GM21529 (cell line): ENCODE measurements at regions not wholly inside any gene's neighbourhood (a gene's known extent, or its start where the extent isn't known, plus 50 kb on each side); places are given as distances from the start of the nearest gene placed in this dataset.
A peak's percentile ranks its signal among the peaks of the same experiment; 100 is the strongest.

ENCODE experiments used
- ATAC-seq: cut with Tn5 transposase; IDR thresholded peaks from one replicate; pipeline ENCODE4 v1.9.1; 2021; ENCODE audit not compliant: unreplicated experiment

GRCh38 chr10:78292250-78292981 is 258.8 kb downstream of the RPS24 start:
- ATAC-seq, result no peak

DNA sequence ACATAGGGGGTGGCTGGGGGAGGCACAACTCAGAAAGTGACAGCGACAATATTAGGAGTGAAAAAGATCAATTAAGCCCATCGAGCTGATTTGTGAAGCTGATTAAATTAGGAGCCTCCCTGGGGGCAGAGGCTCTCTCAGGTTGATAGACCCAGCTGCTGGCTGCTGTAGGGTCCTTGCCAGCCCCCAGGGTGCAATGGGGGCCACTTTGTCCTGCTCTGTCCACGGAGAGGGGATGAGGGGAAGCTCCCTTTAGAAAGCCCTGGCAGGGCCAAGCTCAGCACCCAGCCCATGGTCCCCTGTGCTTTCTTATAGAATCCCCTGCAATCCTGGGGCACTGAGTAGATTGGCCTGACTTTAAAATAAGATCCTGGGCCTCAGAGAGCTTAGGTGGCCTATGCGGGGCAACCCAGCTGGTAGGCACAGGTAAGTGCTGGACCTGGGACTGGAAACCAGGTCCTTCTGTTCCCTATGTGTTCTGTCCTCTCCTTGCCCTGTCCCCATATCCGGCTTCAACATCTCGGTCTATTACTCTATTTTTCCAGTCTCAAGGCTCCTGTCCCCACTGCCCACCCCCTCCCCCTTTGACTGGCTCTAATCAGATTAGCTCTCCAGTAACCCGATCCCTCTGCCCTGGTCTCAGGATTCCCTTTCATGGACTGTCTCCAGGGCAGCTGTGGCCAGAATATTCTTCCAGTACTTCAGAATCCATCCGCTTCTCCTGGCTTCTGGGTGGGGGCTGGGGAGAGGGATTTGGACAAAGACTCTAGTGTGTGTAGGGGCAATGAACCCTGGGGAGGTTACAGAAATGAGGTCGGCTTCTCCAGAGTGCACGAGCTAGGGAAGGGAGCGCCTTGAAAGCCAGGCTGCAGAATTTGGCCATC is 259.6 kb downstream of the RPS24 start:
- no peak for ATAC-seq

GRCh38 chr10:78295242-78295641 is 261.6 kb downstream of the RPS24 start:
- no peak for ATAC-seq

- no peak for ATAC-seq
These were observed 263.1 kb downstream of the RPS24 start for GRCh38 chr10:78296785-78297184.

GRCh38 chr10:78297997-78298396 is 264.3 kb downstream of the RPS24 start:
- no peak for ATAC-seq

DNA sequence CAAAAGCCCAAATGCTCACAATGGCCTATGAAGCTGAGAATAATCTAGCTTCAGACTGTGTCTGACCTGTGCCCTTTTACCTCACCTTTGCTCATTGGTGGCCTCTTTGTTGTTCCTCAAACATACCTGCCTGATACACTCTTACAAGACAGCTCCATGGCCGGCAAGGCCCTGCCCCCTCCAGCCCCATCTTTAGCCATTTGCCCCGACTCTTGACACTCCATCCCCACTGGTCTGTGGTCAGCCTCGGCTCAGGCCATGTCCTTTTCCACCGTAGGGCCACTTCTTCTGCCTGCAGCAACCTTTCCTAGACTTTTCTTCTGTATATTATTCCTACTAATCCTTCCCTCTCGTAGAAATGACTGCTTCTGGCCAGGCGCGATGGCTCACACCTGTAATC is 265.2 kb downstream of the RPS24 start:
- ATAC-seq, result no peak

DNA sequence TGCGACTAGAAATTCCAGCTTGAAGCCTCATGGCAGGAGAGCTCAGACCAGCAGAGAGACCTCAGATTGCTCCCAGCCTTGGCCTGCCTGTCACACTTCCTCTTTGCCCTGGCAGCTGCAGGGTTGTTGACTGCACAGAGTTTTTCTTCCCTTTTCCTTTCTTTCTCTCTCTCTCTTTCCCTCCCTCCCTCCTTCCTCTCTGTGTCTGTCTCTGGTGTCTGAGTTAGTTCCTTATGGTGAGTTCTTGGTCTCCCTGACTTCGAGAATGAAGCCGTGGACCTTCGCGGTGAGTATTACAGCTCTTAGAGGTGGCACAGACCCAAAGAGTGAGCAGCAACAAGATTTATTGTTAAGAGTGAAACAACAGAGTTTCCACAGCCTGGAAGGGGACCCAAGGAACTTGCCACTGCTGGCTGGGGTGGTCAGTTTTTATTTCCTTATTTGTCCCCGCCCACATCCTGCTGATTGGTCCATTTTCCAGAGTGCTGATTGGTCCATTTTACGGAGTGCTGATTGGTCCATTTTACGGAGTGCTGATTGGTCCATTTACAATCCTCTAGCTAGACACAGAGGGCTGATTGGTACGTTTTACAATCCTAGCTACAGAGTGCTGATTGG is 266.3 kb downstream of the RPS24 start:
- ATAC-seq, result no peak

DNA sequence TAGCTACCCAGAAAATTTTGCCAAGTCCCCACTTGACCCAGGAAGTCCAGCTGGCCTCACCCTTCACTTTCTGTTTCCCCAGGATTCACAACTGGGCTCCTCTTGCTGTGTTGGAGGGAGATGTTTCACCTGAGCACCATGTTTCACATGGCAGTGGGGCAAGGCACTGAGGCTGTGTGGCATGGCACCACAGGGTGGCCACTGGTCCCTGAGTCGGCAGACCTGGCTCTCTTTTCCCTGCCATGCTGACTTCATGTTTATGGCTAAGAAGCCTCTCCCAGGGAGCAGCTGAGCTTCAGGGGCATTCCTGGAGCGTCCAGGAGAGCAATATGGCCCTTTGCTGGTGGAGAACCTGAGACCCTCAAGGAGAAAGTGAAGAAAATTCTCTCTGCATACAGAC is 266.9 kb downstream of the RPS24 start:
- ATAC-seq, result no peak

DNA sequence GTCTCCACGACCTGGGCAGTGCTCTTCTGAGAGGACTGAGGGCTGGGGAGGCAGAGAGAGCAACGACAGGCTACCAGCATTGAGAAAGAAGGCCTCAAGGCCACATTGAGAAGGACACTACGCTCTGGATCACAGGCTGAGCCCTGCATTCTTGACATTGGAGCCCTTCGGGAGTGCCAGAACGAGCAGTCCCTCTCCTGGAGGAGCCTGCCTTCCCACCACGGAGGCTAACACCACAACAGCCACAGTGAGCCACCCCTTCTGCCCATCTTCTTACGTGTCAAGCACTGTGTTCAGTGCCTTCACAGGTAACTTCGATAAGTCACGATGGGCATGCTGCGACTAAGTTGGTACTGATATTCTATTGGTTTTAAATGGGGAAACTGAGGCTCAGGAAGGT is 267.8 kb downstream of the RPS24 start:
- no peak for ATAC-seq

GRCh38 chr10:78301891-78302738 is 268.5 kb downstream of the RPS24 start:
- no peak for ATAC-seq

DNA sequence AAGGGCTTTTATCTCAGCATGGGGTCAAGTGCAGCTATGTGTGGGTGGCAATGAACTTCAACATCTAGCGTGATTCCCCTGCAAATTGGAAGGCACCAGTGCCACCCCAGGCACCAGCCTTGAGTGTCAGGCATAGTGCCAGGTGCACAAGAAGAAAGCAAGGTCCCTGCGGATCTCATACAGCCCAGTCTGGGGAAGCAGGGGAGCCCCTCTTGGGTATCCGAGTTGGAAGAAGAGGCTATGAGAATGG is 269.0 kb downstream of the RPS24 start:
- no peak for ATAC-seq

GRCh38 chr10:78302989-78303854 is 269.6 kb downstream of the RPS24 start:
- peak; percentile 76 for ATAC-seq

DNA sequence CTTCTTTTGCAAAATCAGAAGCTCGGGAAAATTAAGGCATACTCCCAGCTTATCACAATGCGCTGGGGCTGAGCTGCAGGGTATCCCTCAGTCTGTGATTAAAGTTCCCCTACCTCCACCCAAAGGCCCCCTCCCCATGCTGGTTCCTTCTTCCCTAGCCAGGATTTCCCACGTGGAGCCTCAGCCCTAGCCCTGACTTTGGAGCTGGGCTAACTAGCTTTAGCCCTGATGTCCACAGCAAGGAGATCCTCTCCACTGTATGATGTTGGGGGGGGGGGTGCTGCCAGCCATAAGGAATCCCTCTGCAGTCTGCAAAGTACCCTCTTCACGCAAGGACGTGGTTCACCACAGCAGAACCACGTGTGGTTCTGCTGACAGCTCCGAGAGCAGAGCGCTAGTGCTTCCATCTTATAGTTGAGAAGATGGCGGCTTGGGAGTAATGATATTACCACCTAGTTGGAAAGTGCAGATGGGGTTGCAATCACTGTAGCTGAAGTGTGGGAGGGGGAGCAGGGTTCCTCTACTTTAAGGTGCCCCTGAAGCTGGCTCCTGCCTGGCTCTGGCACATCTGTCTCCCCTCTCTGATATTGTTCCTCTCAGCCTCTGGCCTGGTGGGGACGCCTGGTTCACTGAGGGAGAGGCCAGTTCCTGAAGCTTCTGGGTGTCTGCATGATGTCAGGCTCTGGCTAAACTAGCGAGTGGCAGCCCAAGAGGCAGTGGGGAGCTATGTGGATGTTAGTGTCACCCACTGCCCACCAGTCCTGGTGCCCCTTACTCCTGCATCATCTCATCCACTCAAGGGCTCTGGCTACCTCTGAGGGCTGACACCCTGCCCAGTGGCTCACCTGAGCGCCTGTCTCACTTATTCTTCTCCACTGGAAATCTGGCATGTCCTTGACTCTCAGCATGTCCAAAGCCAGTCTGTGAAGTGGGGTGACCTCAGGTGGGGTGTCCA is 270.7 kb downstream of the RPS24 start:
- ATAC-seq, result no peak

GRCh38 chr10:78305311-78305710 is 271.6 kb downstream of the RPS24 start:
- no peak for ATAC-seq

- ATAC-seq, result no peak
These were observed 272.7 kb downstream of the RPS24 start for GRCh38 chr10:78306358-78306757.

DNA sequence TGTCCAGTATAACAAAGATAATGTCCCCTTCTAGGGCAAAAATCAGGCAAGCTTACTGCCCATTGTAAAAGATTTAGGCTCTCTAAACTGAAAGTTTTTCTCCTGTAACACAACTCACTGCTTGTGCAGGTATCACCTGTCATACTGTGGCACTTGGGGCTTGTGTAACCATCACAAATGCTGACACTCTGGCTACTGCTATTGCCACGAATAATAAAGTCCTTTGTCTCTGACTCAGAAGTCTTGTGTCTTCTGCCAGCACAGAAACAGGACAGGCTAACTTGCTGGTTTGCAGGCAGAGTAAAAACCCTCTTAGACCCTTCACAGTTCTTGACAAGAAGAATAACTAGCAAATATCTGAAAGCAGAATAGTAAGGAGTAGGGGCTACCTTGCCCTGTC is 273.9 kb downstream of the RPS24 start:
- no peak for ATAC-seq

DNA sequence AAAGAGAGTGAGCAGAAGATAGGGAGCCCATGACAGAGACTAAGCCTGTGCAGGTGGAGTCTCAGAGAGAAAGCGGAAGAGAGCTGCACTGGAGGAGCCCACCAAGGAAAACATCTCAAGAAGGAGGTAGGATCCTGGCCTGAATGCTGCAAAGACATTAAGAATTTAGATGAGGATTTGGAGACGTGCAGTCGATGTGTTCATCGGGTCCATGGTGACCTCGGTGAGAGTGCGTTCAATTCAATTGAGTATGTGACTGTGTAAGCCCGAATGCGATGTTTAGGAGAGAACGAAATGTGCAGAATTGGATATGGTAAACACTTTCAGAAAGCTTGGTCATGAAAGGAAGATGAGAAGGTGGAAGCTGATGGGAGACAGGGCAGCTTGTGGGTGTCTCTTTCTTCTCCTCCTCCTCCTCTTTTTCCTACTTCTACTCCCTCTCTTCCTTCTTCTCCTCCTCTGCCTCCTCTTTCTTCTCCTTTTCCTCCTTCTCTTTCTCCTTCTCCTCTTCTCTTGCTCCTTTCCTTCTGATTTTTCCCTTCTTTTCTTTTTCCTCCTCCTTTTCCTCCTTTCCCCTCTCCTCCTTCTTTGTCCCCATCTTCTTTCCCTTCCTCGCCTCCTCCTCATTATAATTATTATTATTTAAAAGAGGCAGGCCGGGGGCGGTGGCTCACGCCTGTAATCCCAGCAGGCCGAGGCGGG is 276.0 kb downstream of the RPS24 start:
- no peak for ATAC-seq

GRCh38 chr10:78310481-78311080 is 276.9 kb downstream of the RPS24 start:
- no peak for ATAC-seq
